ENCODE measurements at regions not wholly inside any gene's neighbourhood (a gene's known extent, or its start where the extent isn't known, plus 50 kb on each side); places are given as distances from the start of the nearest gene placed in this dataset.

DNA sequence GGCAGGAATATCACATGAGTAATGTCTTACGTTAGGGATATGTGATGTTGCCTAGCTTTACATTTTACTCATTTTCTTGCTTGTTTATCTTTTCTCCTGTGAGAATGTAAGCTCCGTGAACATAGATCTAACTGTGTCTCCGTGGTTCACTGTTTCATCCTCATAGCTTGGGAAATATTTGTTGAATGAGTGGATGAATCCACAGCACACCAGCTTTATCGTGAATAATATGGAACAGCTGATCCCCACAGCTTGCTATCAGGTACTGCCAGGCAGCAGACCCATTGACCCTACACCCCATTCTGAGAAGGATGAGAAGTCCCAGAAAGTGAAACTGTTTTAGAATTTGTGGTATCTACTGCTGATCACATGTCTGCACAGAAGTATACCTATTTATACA lies 106.8 kb upstream of the FBN2 start:
- no peak for DNase-seq
- Histone ChIP-seq H3K9me2 (replicated peaks; ENCODE audit: insufficient read depth, low read length) (no peaks in the 10 kb centered on the region), H2AFZ (ENCODE audit: low read length) (no peak overlapping the region), H4K20me1 (ENCODE audit: insufficient read depth, low read depth, low read length) (no peaks in the 10 kb centered on the region), H3K27me3 (ENCODE audit: low read length) (no peaks in the 10 kb centered on the region), H3K9me3 (ENCODE audit: low read length) (no peaks in the 10 kb centered on the region), H3K4me1 (ENCODE audit: low read length) (no peaks in the 10 kb centered on the region), H3K9ac (ENCODE audit: low read length) (no peak overlapping the region), H3K79me2 (ENCODE audit: low read length) (no peaks in the 10 kb centered on the region), H3K36me3 (ENCODE audit: insufficient read depth, low read length) (no peaks in the 10 kb centered on the region), H3K4me2 (ENCODE audit: low read depth, low read length, poor library complexity, severe bottlenecking) (no peak overlapping the region), H3K4me3 (ENCODE audit: low read length) (no peak overlapping the region), H3K27ac (ENCODE audit: low read length) (no peak overlapping the region)

DNA sequence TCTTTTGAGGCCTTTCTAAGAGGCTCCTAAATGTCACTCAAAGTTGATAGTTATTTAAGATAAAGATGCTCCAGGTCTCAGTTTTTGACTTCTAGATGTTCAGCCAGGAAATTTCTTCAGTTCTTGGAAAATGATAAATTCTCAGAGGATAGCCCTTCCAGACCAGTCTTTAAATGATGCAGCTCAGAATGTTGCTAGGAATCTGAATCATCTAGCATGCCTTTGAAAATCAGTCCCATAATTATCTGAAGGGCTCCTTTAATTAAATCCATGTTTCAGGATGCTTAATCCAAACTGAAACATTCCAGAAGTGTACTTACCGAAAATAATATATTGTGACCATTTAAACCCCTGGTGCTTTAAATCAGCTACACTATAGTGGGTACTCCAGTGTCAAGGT lies 107.5 kb upstream of the FBN2 start:
- Histone ChIP-seq H3K9ac (ENCODE audit: low read length) (no peak overlapping the region), H2AFZ (ENCODE audit: low read length) (no peak overlapping the region), H3K4me1 (ENCODE audit: low read length) (no peaks in the 10 kb centered on the region)

DNA sequence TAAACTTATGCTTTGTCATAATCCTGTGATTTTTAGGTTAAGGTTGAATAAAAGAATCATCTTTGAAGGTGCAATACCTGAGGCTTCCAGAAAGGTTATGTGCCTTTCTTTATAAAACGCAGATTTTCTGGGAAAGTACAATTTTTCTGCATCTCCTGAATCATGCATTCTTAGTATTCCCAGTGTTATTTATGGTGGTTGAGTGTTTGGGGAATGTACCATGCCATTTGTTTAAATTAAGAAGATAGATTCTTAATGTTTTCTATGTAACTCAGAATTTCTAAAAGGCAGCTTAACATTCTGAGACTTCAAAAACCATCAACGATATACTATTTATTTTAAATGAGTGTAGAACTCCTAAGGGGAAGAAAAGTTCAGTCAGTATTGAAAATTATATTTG lies 108.1 kb upstream of the FBN2 start:
- Histone ChIP-seq H3K36me3 (ENCODE audit: insufficient read depth, low read length) (no peaks in the 10 kb centered on the region), H3K9ac (ENCODE audit: low read length) (no peak overlapping the region), H3K27ac (ENCODE audit: low read length) (no peak overlapping the region), H3K27me3 (ENCODE audit: low read length) (no peaks in the 10 kb centered on the region), H3K79me2 (ENCODE audit: low read length) (no peaks in the 10 kb centered on the region), H3K9me2 (replicated peaks; ENCODE audit: insufficient read depth, low read length) (no peaks in the 10 kb centered on the region), H3K4me1 (ENCODE audit: low read length) (no peaks in the 10 kb centered on the region), H3K9me3 (ENCODE audit: low read length) (no peaks in the 10 kb centered on the region), H3K4me2 (ENCODE audit: low read depth, low read length, poor library complexity, severe bottlenecking) (no peak overlapping the region), H2AFZ (ENCODE audit: low read length) (no peak overlapping the region), H3K4me3 (ENCODE audit: low read length) (no peak overlapping the region), H4K20me1 (ENCODE audit: insufficient read depth, low read depth, low read length) (no peaks in the 10 kb centered on the region)
- no peak for DNase-seq

More for the DNA sequence above, 107.5 kb upstream of the FBN2 start:
- no peaks in the 10 kb centered on the region for H3K9me3 ChIP-seq (ENCODE audit: low read length)
- H3K4me3 ChIP-seq (ENCODE audit: low read length) = no peak overlapping the region
- no peaks in the 10 kb centered on the region for H3K79me2 ChIP-seq (ENCODE audit: low read length)
- H3K36me3 ChIP-seq (ENCODE audit: insufficient read depth, low read length) = no peaks in the 10 kb centered on the region
- no peak for DNase-seq
- H3K27ac ChIP-seq (ENCODE audit: low read length) = no peak overlapping the region
- no peak overlapping the region for H3K4me2 ChIP-seq (ENCODE audit: low read depth, low read length, poor library complexity, severe bottlenecking)
- H3K9me2 ChIP-seq (replicated peaks; ENCODE audit: insufficient read depth, low read length) = no peaks in the 10 kb centered on the region
- H3K27me3 ChIP-seq (ENCODE audit: low read length) = no peaks in the 10 kb centered on the region
- no peaks in the 10 kb centered on the region for H4K20me1 ChIP-seq (ENCODE audit: insufficient read depth, low read depth, low read length)

DNA sequence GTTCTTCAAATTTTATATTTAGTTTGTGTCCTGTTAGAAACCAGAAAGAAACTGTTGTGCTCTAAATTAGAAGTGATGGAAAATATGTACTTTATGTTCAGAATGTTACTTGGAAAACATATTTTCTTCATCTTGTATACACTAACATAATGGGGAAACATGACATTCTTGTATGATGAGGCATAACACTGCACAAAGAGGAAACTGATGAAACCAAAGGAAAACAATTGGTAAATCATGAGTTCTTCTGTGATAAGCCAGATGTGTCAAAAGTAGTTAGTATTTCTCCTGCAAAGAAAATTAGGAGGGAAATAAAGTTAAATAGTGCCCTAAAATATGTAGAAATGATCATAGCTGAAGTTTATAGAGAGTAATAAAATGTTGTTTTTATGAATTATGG lies 111.1 kb upstream of the FBN2 start:
- no peaks in the 10 kb centered on the region for H3K9me3 ChIP-seq (ENCODE audit: low read length)
- no peaks in the 10 kb centered on the region for H3K79me2 ChIP-seq (ENCODE audit: low read length)
- H3K36me3 ChIP-seq (ENCODE audit: insufficient read depth, low read length) = no peaks in the 10 kb centered on the region
- no peak overlapping the region for H3K9ac ChIP-seq (ENCODE audit: low read length)
- H4K20me1 ChIP-seq (ENCODE audit: insufficient read depth, low read depth, low read length) = no peaks in the 10 kb centered on the region
- DNase-seq = no peak
- H3K4me3 ChIP-seq (ENCODE audit: low read length) = no peak overlapping the region
- H2AFZ ChIP-seq (ENCODE audit: low read length) = no peak overlapping the region
- no peaks in the 10 kb centered on the region for H3K9me2 ChIP-seq (replicated peaks; ENCODE audit: insufficient read depth, low read length)
- no peak overlapping the region for H3K4me2 ChIP-seq (ENCODE audit: low read depth, low read length, poor library complexity, severe bottlenecking)
- no peaks in the 10 kb centered on the region for H3K27me3 ChIP-seq (ENCODE audit: low read length)
- no peak overlapping the region for H3K27ac ChIP-seq (ENCODE audit: low read length)
- H3K4me1 ChIP-seq (ENCODE audit: low read length) = no peaks in the 10 kb centered on the region

- Histone ChIP-seq H3K36me3 (ENCODE audit: insufficient read depth, low read length) (no peaks in the 10 kb centered on the region), H3K27me3 (ENCODE audit: low read length) (no peaks in the 10 kb centered on the region), H2AFZ (ENCODE audit: low read length) (no peak overlapping the region), H4K20me1 (ENCODE audit: insufficient read depth, low read depth, low read length) (no peaks in the 10 kb centered on the region), H3K4me2 (ENCODE audit: low read depth, low read length, poor library complexity, severe bottlenecking) (no peak overlapping the region), H3K9ac (ENCODE audit: low read length) (no peak overlapping the region), H3K9me3 (ENCODE audit: low read length) (no peaks in the 10 kb centered on the region), H3K4me3 (ENCODE audit: low read length) (no peak overlapping the region), H3K27ac (ENCODE audit: low read length) (no peak overlapping the region), H3K4me1 (ENCODE audit: low read length) (no peaks in the 10 kb centered on the region), H3K79me2 (ENCODE audit: low read length) (no peaks in the 10 kb centered on the region), H3K9me2 (replicated peaks; ENCODE audit: insufficient read depth, low read length) (no peaks in the 10 kb centered on the region)
- no peak for DNase-seq
These were observed 125.0 kb upstream of the FBN2 start for GRCh38 chr5:128662997-128663396.

- no peak overlapping the region for H3K4me2 ChIP-seq (ENCODE audit: low read depth, low read length, poor library complexity, severe bottlenecking)
- H3K4me3 ChIP-seq (ENCODE audit: low read length) = no peak overlapping the region
- no peaks in the 10 kb centered on the region for H3K9me3 ChIP-seq (ENCODE audit: low read length)
- H3K27ac ChIP-seq (ENCODE audit: low read length) = no peak overlapping the region
- no peak overlapping the region for H3K9ac ChIP-seq (ENCODE audit: low read length)
- no peak for DNase-seq
- no peaks in the 10 kb centered on the region for H4K20me1 ChIP-seq (ENCODE audit: insufficient read depth, low read depth, low read length)
- no peaks in the 10 kb centered on the region for H3K4me1 ChIP-seq (ENCODE audit: low read length)
- no peaks in the 10 kb centered on the region for H3K36me3 ChIP-seq (ENCODE audit: insufficient read depth, low read length)
- no peak overlapping the region for H2AFZ ChIP-seq (ENCODE audit: low read length)
- no peaks in the 10 kb centered on the region for H3K27me3 ChIP-seq (ENCODE audit: low read length)
- no peaks in the 10 kb centered on the region for H3K9me2 ChIP-seq (replicated peaks; ENCODE audit: insufficient read depth, low read length)
- no peaks in the 10 kb centered on the region for H3K79me2 ChIP-seq (ENCODE audit: low read length)
These were observed 127.8 kb upstream of the FBN2 start for GRCh38 chr5:128665747-128666355.

DNA sequence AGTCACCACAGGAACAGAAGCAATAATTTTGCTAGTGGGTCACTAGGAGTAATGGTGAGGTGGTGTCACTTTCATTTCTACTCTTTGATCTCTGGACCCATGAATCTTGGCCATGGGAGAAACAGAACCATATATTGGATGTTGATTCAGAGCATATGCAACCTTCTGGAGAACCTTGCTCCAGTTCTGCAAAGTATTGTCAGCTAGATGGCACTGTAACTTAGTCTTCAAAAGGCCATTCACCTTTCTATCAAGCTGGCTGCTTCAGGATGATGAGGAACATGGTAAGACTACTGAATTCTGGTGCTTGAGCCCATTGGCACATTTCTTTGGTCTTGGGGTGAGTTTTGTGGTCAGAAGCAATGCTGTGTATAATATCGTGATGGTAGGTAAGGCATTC lies 129.1 kb upstream of the FBN2 start:
- Histone ChIP-seq H3K9ac (ENCODE audit: low read length) (no peak overlapping the region), H3K79me2 (ENCODE audit: low read length) (no peaks in the 10 kb centered on the region), H4K20me1 (ENCODE audit: insufficient read depth, low read depth, low read length) (no peaks in the 10 kb centered on the region), H3K27me3 (ENCODE audit: low read length) (no peaks in the 10 kb centered on the region), H3K27ac (ENCODE audit: low read length) (no peak overlapping the region), H3K4me1 (ENCODE audit: low read length) (no peaks in the 10 kb centered on the region), H3K4me2 (ENCODE audit: low read depth, low read length, poor library complexity, severe bottlenecking) (no peak overlapping the region), H3K4me3 (ENCODE audit: low read length) (no peak overlapping the region), H3K9me3 (ENCODE audit: low read length) (no peaks in the 10 kb centered on the region), H2AFZ (ENCODE audit: low read length) (no peak overlapping the region), H3K36me3 (ENCODE audit: insufficient read depth, low read length) (no peaks in the 10 kb centered on the region), H3K9me2 (replicated peaks; ENCODE audit: insufficient read depth, low read length) (no peaks in the 10 kb centered on the region)
- DNase-seq = peak; percentile 49

GRCh38 chr5:128667751-128668150 lies 129.7 kb upstream of the FBN2 start:
- no peaks in the 10 kb centered on the region for H3K9me3 ChIP-seq (ENCODE audit: low read length)
- H3K27ac ChIP-seq (ENCODE audit: low read length) = no peak overlapping the region
- H3K27me3 ChIP-seq (ENCODE audit: low read length) = no peaks in the 10 kb centered on the region
- no peak overlapping the region for H3K4me2 ChIP-seq (ENCODE audit: low read depth, low read length, poor library complexity, severe bottlenecking)
- H3K9ac ChIP-seq (ENCODE audit: low read length) = no peak overlapping the region
- DNase-seq = no peak
- no peak overlapping the region for H3K4me3 ChIP-seq (ENCODE audit: low read length)
- no peaks in the 10 kb centered on the region for H3K79me2 ChIP-seq (ENCODE audit: low read length)
- no peaks in the 10 kb centered on the region for H3K9me2 ChIP-seq (replicated peaks; ENCODE audit: insufficient read depth, low read length)
- H2AFZ ChIP-seq (ENCODE audit: low read length) = no peak overlapping the region
- no peaks in the 10 kb centered on the region for H3K4me1 ChIP-seq (ENCODE audit: low read length)
- H3K36me3 ChIP-seq (ENCODE audit: insufficient read depth, low read length) = no peaks in the 10 kb centered on the region
- no peaks in the 10 kb centered on the region for H4K20me1 ChIP-seq (ENCODE audit: insufficient read depth, low read depth, low read length)

DNA sequence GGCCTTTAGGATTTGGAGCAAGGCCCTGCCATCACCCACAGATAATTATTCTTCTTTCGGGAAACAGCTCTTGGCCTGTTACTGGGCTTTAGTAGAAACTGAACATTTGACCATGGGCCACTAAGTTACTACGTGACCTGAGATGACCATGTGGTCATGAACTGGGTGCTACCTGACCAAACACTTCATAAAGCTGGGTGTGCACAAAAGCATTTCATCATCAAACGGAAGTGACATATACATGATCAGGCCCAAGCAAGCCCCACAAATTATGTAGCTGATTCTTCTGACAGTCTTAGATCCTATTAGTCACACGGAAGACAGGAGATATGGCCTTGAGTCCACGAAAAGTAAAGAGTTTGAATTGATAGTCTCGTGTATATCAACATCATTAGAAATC lies 130.9 kb upstream of the FBN2 start:
- Histone ChIP-seq H3K27me3 (ENCODE audit: low read length) (no peaks in the 10 kb centered on the region), H2AFZ (ENCODE audit: low read length) (no peak overlapping the region), H3K27ac (ENCODE audit: low read length) (no peak overlapping the region), H3K9me3 (ENCODE audit: low read length) (no peaks in the 10 kb centered on the region), H3K4me3 (ENCODE audit: low read length) (no peak overlapping the region), H3K4me2 (ENCODE audit: low read depth, low read length, poor library complexity, severe bottlenecking) (no peak overlapping the region), H3K9me2 (replicated peaks; ENCODE audit: insufficient read depth, low read length) (no peaks in the 10 kb centered on the region), H3K4me1 (ENCODE audit: low read length) (no peaks in the 10 kb centered on the region), H3K9ac (ENCODE audit: low read length) (no peak overlapping the region), H4K20me1 (ENCODE audit: insufficient read depth, low read depth, low read length) (no peaks in the 10 kb centered on the region), H3K36me3 (ENCODE audit: insufficient read depth, low read length) (no peaks in the 10 kb centered on the region), H3K79me2 (ENCODE audit: low read length) (no peaks in the 10 kb centered on the region)
- no peak for DNase-seq
